HepG2 (cell line): ENCODE measurements at regions not wholly inside any gene's neighbourhood (a gene's known extent, or its start where the extent isn't known, plus 50 kb on each side); places are given as distances from the start of the nearest gene placed in this dataset.

Experiments used
- ATAC-seq: fragments of 200-7000 bp; cut with Tn5 transposase; 3 replicates; pipeline ENCODE4 v1.9.1; 2020; ENCODE audit warnings: mild to moderate bottlenecking, moderate library complexity
- BruUV-seq: library from RNA; stranded (reverse); fragments of 400-500 nt; replicated peaks from 2 replicates; lab custom pipeline; 2021; lab: Mats Ljungman, UMichigan
- CTCF ChIA-PET: fragments of 300-600 bp; formaldehyde crosslinking; extraction: SDS; loops from one replicate; lab custom pipeline; 2021; ENCODE audit warnings: low total read pairs, inconsistent platforms, low intra/inter-chr PET ratio; lab: Yijun Ruan, JAX
- POLR2A ChIA-PET: fragments of 350-600 bp; sonication (Branson Sonifier 250); formaldehyde crosslinking; loops from one replicate; lab custom pipeline; 2020; ENCODE audit warnings: antibody characterized with exemption, inconsistent platforms; lab: Yijun Ruan, JAX
- DNase-seq: peaks from one replicate; pipeline ENCODE4 v3.0.0-alpha.2; 2015; ENCODE audit warnings: low spot score
- FAIRE-seq: peaks from 3 replicates; lab custom pipeline; 2011; peaks lifted over from hg19 to GRCh38; lab: Jason Lieb, UNC
- H2AFZ ChIP-seq: one replicate; pipeline ENCODE4 v1.6.1; 2011; ENCODE audit warnings: low read length, inconsistent platforms
- H3K27ac ChIP-seq: fragments of 300-600 bp; 3 replicates; pipeline ENCODE4 v1.8.0; 2011; ENCODE audit warnings: mixed run types, mild to moderate bottlenecking, mixed read lengths, low read length, inconsistent platforms; ENCODE audit not compliant: insufficient read depth; ENCODE audit errors: extremely low read length
- H3K27me3 ChIP-seq, 2 experiments: fragments of 200-600 bp in 1 of 2; 2 replicates in 1 of 2; 3 replicates in 1 of 2; pipeline versions ENCODE4 v1.6.0 to v1.8.0; 2011; ENCODE audit warnings: low read length in 2 of 2, mild to moderate bottlenecking in 2 of 2, moderate library complexity in 2 of 2, inconsistent platforms in 1 of 2; ENCODE audit not compliant: insufficient read depth in 2 of 2, control insufficient read depth in 1 of 2
- H3K36me3 ChIP-seq, 2 experiments: fragments of 200-600 bp in 1 of 2; replicated peaks in 1 of 2; 2 replicates in 1 of 2; 3 replicates in 1 of 2; pipeline versions ENCODE4 v1.5.1 to v1.8.0; 2011; ENCODE audit warnings: low read length in 2 of 2, inconsistent platforms in 1 of 2; ENCODE audit not compliant: insufficient read depth in 2 of 2, control insufficient read depth in 1 of 2
- H3K4me1 ChIP-seq: 2 replicates; pipeline ENCODE4 v1.5.1; 2012; ENCODE audit warnings: low read length, inconsistent platforms; ENCODE audit not compliant: insufficient read depth
- H3K4me2 ChIP-seq: 2 replicates; pipeline ENCODE4 v1.6.0; 2011; ENCODE audit warnings: low read depth, low read length, inconsistent platforms
- H3K4me3 ChIP-seq, 3 experiments: fragments of 200-600 bp in 1 of 3; sonication (generic), shearing (Covaris generic) in 1 of 3; replicated peaks in 1 of 3; 2 replicates each; pipeline ENCODE4 v1.5.1; 2011 to 2016; ENCODE audit warnings: low read length in 3 of 3, inconsistent platforms in 2 of 3, low read depth in 2 of 3, mild to moderate bottlenecking in 2 of 3, control low read depth in 1 of 3, mixed read lengths in 1 of 3; ENCODE audit not compliant: insufficient read depth in 1 of 3
- H3K79me2 ChIP-seq: one replicate; pipeline ENCODE4 v1.6.1; 2011; ENCODE audit warnings: low read length, inconsistent platforms; ENCODE audit not compliant: insufficient read depth
- H3K9ac ChIP-seq: 2 replicates; pipeline ENCODE4 v1.6.0; 2011; ENCODE audit warnings: mild to moderate bottlenecking, low read depth, low read length, inconsistent platforms; ENCODE audit not compliant: insufficient read depth
- H3K9me3 ChIP-seq: 2 replicates; pipeline ENCODE4 v1.5.1; 2012; ENCODE audit warnings: mild to moderate bottlenecking, low read length
- H4K20me1 ChIP-seq: 2 replicates; pipeline ENCODE4 v1.6.0; 2011; ENCODE audit warnings: inconsistent platforms, mild to moderate bottlenecking, low read length, moderate library complexity; ENCODE audit not compliant: insufficient read depth
- ARNT ChIP-seq: fragments of 450-650 bp; IDR thresholded peaks from 2 replicates; pipeline ENCODE4 v1.6.1; 2017
- ARNTL ChIP-seq: sonication (generic); formaldehyde crosslinking; IDR thresholded peaks from 2 replicates; pipeline ENCODE4 v1.4.0; 2020; ENCODE audit warnings: mild to moderate bottlenecking, missing genetic modification reagents
- EZH2 ChIP-seq: conservative IDR thresholded peaks from 2 replicates; pipeline ENCODE4 v1.6.1; 2012; ENCODE audit warnings: mild to moderate bottlenecking, low read depth, low read length, moderate library complexity
- MXD4 ChIP-seq: IDR thresholded peaks from 2 replicates; pipeline ENCODE4 v1.6.1; 2016; ENCODE audit warnings: mild to moderate bottlenecking, missing biosample characterization, missing genetic modification reagents
- TAF15 ChIP-seq: fragments of 200-400 bp; formaldehyde crosslinking; IDR thresholded peaks from one replicate; pipeline ENCODE4 v1.6.1; 2018; ENCODE audit warnings: mild to moderate bottlenecking, low read depth, low read length; ENCODE audit not compliant: poor library complexity, severe bottlenecking
- TBP ChIP-seq: sonication (generic); formaldehyde crosslinking; IDR thresholded peaks from 2 replicates; pipeline ENCODE4 v1.5.0; 2020; ENCODE audit warnings: missing genetic modification reagents
- ZMYM2 ChIP-seq: sonication (generic); formaldehyde crosslinking; IDR thresholded peaks from 2 replicates; pipeline ENCODE4 v1.8.0; 2022; ENCODE audit warnings: mild to moderate bottlenecking, missing genetic modification reagents
- WGBS: methylation state at CpG from one replicate; pipeline ENCODE4 v1.1.6; 2017; ENCODE audit warnings: low lambda C conversion rate; 5-methylcytosine and 5-hydroxymethylcytosine counted together
- in situ Hi-C: cut with HindIII; loops from 2 replicates; pipeline ENCODE4 v1.10.0; 2017; ENCODE audit warnings: low pct_unique_long_range_greater_than_20kb; ENCODE audit not compliant: extremely low pct_ligation_motif_present
- intact Hi-C: fragments of 100-400 bp; cut with micrococcal nuclease; formaldehyde crosslinking; loops from one replicate; pipeline ENCODE4 v1.10.0; 2022; ENCODE audit not compliant: unreplicated experiment
- TF ChIP-seq, protein P1 (sequence below): fragments of 450-650 bp; IDR thresholded peaks from 2 replicates; pipeline ENCODE4 v1.6.1; 2017
- TF ChIP-seq, protein P2 (sequence below): sonication (generic); formaldehyde crosslinking; IDR thresholded peaks from 2 replicates; pipeline ENCODE4 v1.5.0; 2020; ENCODE audit warnings: missing genetic modification reagents, mild to moderate bottlenecking, borderline replicate concordance

DNA sequence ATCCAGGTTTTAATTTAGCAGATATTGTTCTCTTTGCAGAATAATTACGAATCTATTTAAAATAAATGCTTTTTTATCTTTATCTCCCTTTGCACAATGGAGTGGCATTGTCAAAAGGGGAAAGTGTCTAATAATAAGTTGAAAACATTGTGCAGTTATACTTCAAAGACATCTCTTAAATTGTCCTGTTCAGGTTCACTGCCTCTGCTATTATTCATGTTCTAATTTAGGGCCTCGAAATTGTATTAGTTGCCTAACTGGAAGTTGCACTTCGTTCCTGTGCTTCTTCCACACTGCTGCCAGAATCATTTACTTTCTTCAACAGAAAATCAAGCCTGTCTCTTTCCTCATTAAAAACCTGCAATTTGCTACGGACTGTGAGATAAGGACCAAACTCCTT, 150.5 kb upstream of the SPRY1 start (continued):
- TF ChIP-seq EZH2 (no peak), TAF15 (no peak), TBP (CRISPR knock-in tag) (no peak)
- TF ChIP-seq, protein P1, sequence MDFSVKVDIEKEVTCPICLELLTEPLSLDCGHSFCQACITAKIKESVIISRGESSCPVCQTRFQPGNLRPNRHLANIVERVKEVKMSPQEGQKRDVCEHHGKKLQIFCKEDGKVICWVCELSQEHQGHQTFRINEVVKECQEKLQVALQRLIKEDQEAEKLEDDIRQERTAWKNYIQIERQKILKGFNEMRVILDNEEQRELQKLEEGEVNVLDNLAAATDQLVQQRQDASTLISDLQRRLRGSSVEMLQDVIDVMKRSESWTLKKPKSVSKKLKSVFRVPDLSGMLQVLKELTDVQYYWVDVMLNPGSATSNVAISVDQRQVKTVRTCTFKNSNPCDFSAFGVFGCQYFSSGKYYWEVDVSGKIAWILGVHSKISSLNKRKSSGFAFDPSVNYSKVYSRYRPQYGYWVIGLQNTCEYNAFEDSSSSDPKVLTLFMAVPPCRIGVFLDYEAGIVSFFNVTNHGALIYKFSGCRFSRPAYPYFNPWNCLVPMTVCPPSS, result no peak

DNA sequence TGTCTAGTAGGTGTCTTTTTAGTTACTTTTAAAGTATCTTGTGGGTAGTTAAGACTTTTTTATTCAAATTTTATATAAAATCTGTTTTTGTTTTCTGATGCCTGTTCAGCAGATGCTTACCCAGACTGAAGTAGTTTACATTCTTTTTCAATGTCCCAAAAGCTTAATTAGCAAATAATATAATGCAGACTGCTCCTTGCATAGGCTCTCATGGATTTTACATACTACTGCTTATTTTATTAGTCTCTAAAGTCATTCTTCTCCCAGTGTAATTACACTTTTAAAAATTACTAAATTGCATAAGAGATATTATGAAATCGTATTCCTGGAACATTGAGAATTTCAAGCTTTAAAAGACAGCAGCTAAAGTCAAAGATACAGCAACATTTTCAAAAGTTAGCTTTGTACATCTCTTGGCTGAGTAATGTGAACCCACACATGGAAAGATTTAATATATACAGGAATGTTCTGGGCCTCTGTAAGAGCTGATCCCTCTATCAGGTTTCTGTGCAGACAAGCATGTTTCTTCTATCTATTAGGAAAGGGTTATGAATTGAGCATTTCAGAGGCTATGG, 148.4 kb upstream of the SPRY1 start:
- ATAC-seq (no peak), DNase-seq (no peak), FAIRE-seq (no peak)
- Histone ChIP-seq H2AFZ (no peak overlapping the region), H3K36me3 (no peaks in the 10 kb centered on the region), H3K9me3 (no peaks in the 10 kb centered on the region), H4K20me1 (no peaks in the 10 kb centered on the region), H3K27me3 (no peaks in the 10 kb centered on the region), H3K9ac (no peak overlapping the region), H3K4me3 (no peak overlapping the region), H3K4me1 (no peaks in the 10 kb centered on the region), H3K4me2 (no peak overlapping the region), H3K27ac (no peak overlapping the region), H3K79me2 (no peaks in the 10 kb centered on the region)
- WGBS, result 100% methylated on average over 1 of the region's 1 CpG
- TF ChIP-seq ARNTL (no peak), ZMYM2 (CRISPR knock-in tag) (no peak), ARNT (no peak), MXD4 (CRISPR knock-in tag) (no peak)
- TF ChIP-seq, protein P2, sequence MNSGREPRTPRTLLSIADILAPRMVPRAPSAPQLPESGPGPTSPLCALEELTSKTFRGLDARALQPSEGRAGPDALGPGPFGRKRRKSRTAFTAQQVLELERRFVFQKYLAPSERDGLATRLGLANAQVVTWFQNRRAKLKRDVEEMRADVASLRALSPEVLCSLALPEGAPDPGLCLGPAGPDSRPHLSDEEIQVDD (CRISPR knock-in tag), result no peak
- in situ Hi-C loops (no loop called here), intact Hi-C loops (no loop called here)
- CTCF ChIA-PET, result no interaction called here
- no TSS peak for BruUV-seq
- POLR2A ChIA-PET, result no interaction called here
